CD4-positive, alpha-beta T cell treated with Interleukin-15 for 4 hours (primary cell): ENCODE measurements at regions not wholly inside any gene's neighbourhood (a gene's known extent, or its start where the extent isn't known, plus 50 kb on each side); places are given as distances from the start of the nearest gene placed in this dataset.
"Not testable (repeated sequence)": the region's sequence is repeated elsewhere in the genome, so short reads cannot be mapped to it uniquely, and the experiment has no call there.

Experiments
- DNase-seq: peaks from one replicate; pipeline ENCODE4 v3.0.0-alpha.2; 2020; ENCODE audit warnings: low spot score

- no peak for DNase-seq
These were observed 106.9 kb upstream of the ZNF746 start for GRCh38 chr7:149604521-149604920.

GRCh38 chr7:149600669-149601330 lies 103.2 kb upstream of the ZNF746 start:
- DNase-seq = peak; percentile 14

- DNase-seq = no peak
These were observed 102.1 kb upstream of the ZNF746 start for GRCh38 chr7:149599636-149600206.

GRCh38 chr7:149598721-149599308 lies 101.2 kb upstream of the ZNF746 start:
- no peak for DNase-seq

- not testable (repeated sequence) for DNase-seq
These were observed 100.2 kb upstream of the ZNF746 start for GRCh38 chr7:149597789-149598188.

GRCh38 chr7:149595541-149595940 lies 97.9 kb upstream of the ZNF746 start:
- no peak for DNase-seq

- DNase-seq = no peak
These were observed 97.5 kb upstream of the ZNF746 start for GRCh38 chr7:149595078-149595477.

GRCh38 chr7:149588930-149589329 lies 91.3 kb upstream of the ZNF746 start:
- DNase-seq = no peak

- no peak for DNase-seq
These were observed 89.3 kb upstream of the ZNF746 start for GRCh38 chr7:149586646-149587645.

GRCh38 chr7:149584530-149584929 lies 86.9 kb upstream of the ZNF746 start:
- no peak for DNase-seq

GRCh38 chr7:149584009-149584408 lies 86.4 kb upstream of the ZNF746 start:
- DNase-seq = no peak

- no peak for DNase-seq
These were observed 82.7 kb upstream of the ZNF746 start for GRCh38 chr7:149580328-149580727.

GRCh38 chr7:149579365-149579764 lies 81.8 kb upstream of the ZNF746 start:
- not testable (repeated sequence) for DNase-seq

- DNase-seq = not testable (repeated sequence)
These were observed 76.8 kb upstream of the ZNF746 start for GRCh38 chr7:149574428-149574827.

- DNase-seq = no peak
These were observed 75.9 kb upstream of the ZNF746 start for GRCh38 chr7:149573519-149573918.

- not testable (repeated sequence) for DNase-seq
These were observed 75.3 kb upstream of the ZNF746 start for GRCh38 chr7:149572920-149573319.

- no peak for DNase-seq
These were observed 73.2 kb upstream of the ZNF746 start for GRCh38 chr7:149570784-149571183.

- no peak for DNase-seq
These were observed 72.3 kb upstream of the ZNF746 start for GRCh38 chr7:149569726-149570422.

- DNase-seq = no peak
These were observed 71.6 kb upstream of the ZNF746 start for GRCh38 chr7:149569025-149569725.

GRCh38 chr7:149568218-149568617 lies 70.6 kb upstream of the ZNF746 start:
- no peak for DNase-seq

- DNase-seq = no peak
These were observed 68.5 kb upstream of the ZNF746 start for GRCh38 chr7:149566103-149566502.
